ENCODE measurements at regions not wholly inside any gene's neighbourhood (a gene's known extent, or its start where the extent isn't known, plus 50 kb on each side); places are given as distances from the start of the nearest gene placed in this dataset.

- ChIA-PET CTCF (no interaction called here), POLR2A (no interaction called here)
- DNase-seq (no peak), ATAC-seq (no peak)
- Mint-ChIP-seq H3K36me3 (ENCODE audit: low read depth) (no peaks in the 10 kb centered on the region), H3K4me1 (no peaks in the 10 kb centered on the region), H3K27me3 (peaks cover 2% of the 10 kb centered on the region), H3K27ac (no peak overlapping the region), H3K9me3 (ENCODE audit: low read depth) (no peaks in the 10 kb centered on the region), H3K4me3 (no peak overlapping the region)
- intact Hi-C loops (cut with DNase I, micrococcal nuclease): no loop called here
Measured at GRCh38 chr20:4459081-4459480, 210.0 kb upstream of the ADRA1D start.

GRCh38 chr20:4457566-4458543, 208.8 kb upstream of the ADRA1D start:
- Mint-ChIP-seq H3K9me3 (ENCODE audit: low read depth) (no peaks in the 10 kb centered on the region), H3K27ac (no peak overlapping the region), H3K36me3 (ENCODE audit: low read depth) (no peaks in the 10 kb centered on the region), H3K4me3 (no peak overlapping the region), H3K27me3 (peaks cover 3% of the 10 kb centered on the region), H3K4me1 (no peaks in the 10 kb centered on the region)
- POLR2A ChIA-PET: no interaction called here
- intact Hi-C loops (cut with DNase I, micrococcal nuclease): no loop called here
- CTCF ChIA-PET: interaction anchor here (1.5 kb wide), 1 partner anchor 31 kb away, joined by 4 read pairs; no protein-coding TSS in a partner anchor
- no peak for ATAC-seq
- no peak for DNase-seq

GRCh38 chr20:4455996-4456395, 206.9 kb upstream of the ADRA1D start:
- ChIA-PET CTCF (no interaction called here), POLR2A (no interaction called here)
- DNase-seq (no peak), ATAC-seq (no peak)
- intact Hi-C loops (cut with DNase I, micrococcal nuclease): no loop called here
- Mint-ChIP-seq H3K27ac (no peak overlapping the region), H3K4me3 (no peak overlapping the region), H3K36me3 (ENCODE audit: low read depth) (no peaks in the 10 kb centered on the region), H3K4me1 (no peaks in the 10 kb centered on the region), H3K9me3 (ENCODE audit: low read depth) (no peaks in the 10 kb centered on the region), H3K27me3 (peaks cover 9% of the 10 kb centered on the region)

GRCh38 chr20:4455301-4455701, 206.2 kb upstream of the ADRA1D start:
- CTCF ChIA-PET: no interaction called here
- intact Hi-C loops (cut with DNase I, micrococcal nuclease): no loop called here
- no peak for DNase-seq

GRCh38 chr20:4454111-4454510, 205.0 kb upstream of the ADRA1D start:
- POLR2A ChIA-PET: no interaction called here
- H3K27me3 Mint-ChIP-seq: peaks cover 9% of the 10 kb centered on the region
- intact Hi-C loops (cut with DNase I, micrococcal nuclease): no loop called here

More at GRCh38 chr20:4455301-4455701, 206.2 kb upstream of the ADRA1D start:
- no peak overlapping the region for H3K27ac Mint-ChIP-seq
- peaks cover 9% of the 10 kb centered on the region for H3K27me3 Mint-ChIP-seq
- ATAC-seq: no peak
- no peaks in the 10 kb centered on the region for H3K9me3 Mint-ChIP-seq (ENCODE audit: low read depth)
- POLR2A ChIA-PET: no interaction called here
- H3K4me3 Mint-ChIP-seq: no peak overlapping the region
- no peaks in the 10 kb centered on the region for H3K4me1 Mint-ChIP-seq
- H3K36me3 Mint-ChIP-seq (ENCODE audit: low read depth): no peaks in the 10 kb centered on the region

GRCh38 chr20:4453359-4453758, 204.3 kb upstream of the ADRA1D start:
- ChIA-PET POLR2A (no interaction called here), CTCF (interaction anchor here (0.7 kb wide), 1 partner anchor 176 kb away, joined by 3 read pairs; no protein-coding TSS in a partner anchor)
- Mint-ChIP-seq H3K4me3 (no peak overlapping the region), H3K27ac (no peak overlapping the region), H3K27me3 (peaks cover 9% of the 10 kb centered on the region), H3K9me3 (ENCODE audit: low read depth) (no peaks in the 10 kb centered on the region), H3K4me1 (no peaks in the 10 kb centered on the region), H3K36me3 (ENCODE audit: low read depth) (no peaks in the 10 kb centered on the region)
- no peak for ATAC-seq
- DNase-seq: no peak
- intact Hi-C loops (cut with DNase I, micrococcal nuclease): no loop called here

More at GRCh38 chr20:4454111-4454510, 205.0 kb upstream of the ADRA1D start:
- no peak for DNase-seq
- Mint-ChIP-seq H3K4me1 (no peaks in the 10 kb centered on the region), H3K36me3 (ENCODE audit: low read depth) (no peaks in the 10 kb centered on the region), H3K9me3 (ENCODE audit: low read depth) (no peaks in the 10 kb centered on the region), H3K27ac (no peak overlapping the region), H3K4me3 (no peak overlapping the region)
- ATAC-seq: no peak
- CTCF ChIA-PET: interaction anchor here (0.7 kb wide), 1 partner anchor 176 kb away, joined by 3 read pairs; no protein-coding TSS in a partner anchor

GRCh38 chr20:4451487-4452081, 202.5 kb upstream of the ADRA1D start:
- intact Hi-C loops (cut with DNase I, micrococcal nuclease): no loop called here
- POLR2A ChIA-PET: no interaction called here
- DNase-seq (no peak), ATAC-seq (no peak)
- Mint-ChIP-seq H3K4me3 (no peak overlapping the region), H3K36me3 (ENCODE audit: low read depth) (no peaks in the 10 kb centered on the region), H3K9me3 (ENCODE audit: low read depth) (no peaks in the 10 kb centered on the region), H3K4me1 (no peaks in the 10 kb centered on the region), H3K27ac (no peak overlapping the region), H3K27me3 (peaks cover 7% of the 10 kb centered on the region)
- CTCF ChIA-PET: no interaction called here

- intact Hi-C loops (cut with DNase I, micrococcal nuclease): no loop called here
- no peak for ATAC-seq
Measured at GRCh38 chr20:4449957-4450715, 201.0 kb upstream of the ADRA1D start.

GRCh38 chr20:4445784-4446183, 196.7 kb upstream of the ADRA1D start:
- no peak overlapping the region for H3K27ac Mint-ChIP-seq
- peaks cover 2% of the 10 kb centered on the region for H3K27me3 Mint-ChIP-seq
- ChIA-PET CTCF (no interaction called here), POLR2A (interaction anchor here (0.6 kb wide), 1 partner anchor 295 kb away, joined by 3 read pairs; no protein-coding TSS in a partner anchor)
- no peak for DNase-seq
- intact Hi-C loops (cut with DNase I, micrococcal nuclease): no loop called here
- H3K9me3 Mint-ChIP-seq (ENCODE audit: low read depth): no peaks in the 10 kb centered on the region
- no peak overlapping the region for H3K4me3 Mint-ChIP-seq
- no peaks in the 10 kb centered on the region for H3K4me1 Mint-ChIP-seq
- no peaks in the 10 kb centered on the region for H3K36me3 Mint-ChIP-seq (ENCODE audit: low read depth)
- ATAC-seq: no peak

More at GRCh38 chr20:4449957-4450715, 201.0 kb upstream of the ADRA1D start:
- Mint-ChIP-seq H3K36me3 (ENCODE audit: low read depth) (no peaks in the 10 kb centered on the region), H3K9me3 (ENCODE audit: low read depth) (no peaks in the 10 kb centered on the region), H3K4me1 (no peaks in the 10 kb centered on the region), H3K27me3 (peaks cover 7% of the 10 kb centered on the region), H3K27ac (no peak overlapping the region), H3K4me3 (no peak overlapping the region)
- ChIA-PET POLR2A (no interaction called here), CTCF (interaction anchor here (0.5 to 0.6 kb wide), 3 partner anchors 12 to 362 kb away, joined by 3 read pairs; no protein-coding TSS in a partner anchor)
- DNase-seq: no peak

GRCh38 chr20:4445331-4445730, 196.2 kb upstream of the ADRA1D start:
- H3K36me3 Mint-ChIP-seq (ENCODE audit: low read depth): no peaks in the 10 kb centered on the region
- no peaks in the 10 kb centered on the region for H3K9me3 Mint-ChIP-seq (ENCODE audit: low read depth)
- no peak overlapping the region for H3K27ac Mint-ChIP-seq
- peaks cover 2% of the 10 kb centered on the region for H3K27me3 Mint-ChIP-seq
- DNase-seq: no peak
- POLR2A ChIA-PET: no interaction called here
- intact Hi-C loops (cut with DNase I, micrococcal nuclease): no loop called here
- CTCF ChIA-PET: no interaction called here
- no peak overlapping the region for H3K4me3 Mint-ChIP-seq
- no peak for ATAC-seq
- no peaks in the 10 kb centered on the region for H3K4me1 Mint-ChIP-seq

- intact Hi-C loops (cut with DNase I, micrococcal nuclease): no loop called here
- Mint-ChIP-seq H3K36me3 (ENCODE audit: low read depth) (no peaks in the 10 kb centered on the region), H3K27me3 (peaks cover 2% of the 10 kb centered on the region), H3K4me3 (no peak overlapping the region), H3K27ac (no peak overlapping the region), H3K9me3 (ENCODE audit: low read depth) (no peaks in the 10 kb centered on the region), H3K4me1 (no peaks in the 10 kb centered on the region)
- ChIA-PET CTCF (no interaction called here), POLR2A (no interaction called here)
- DNase-seq (no peak), ATAC-seq (no peak)
Measured at GRCh38 chr20:4444404-4444803, 195.3 kb upstream of the ADRA1D start.

All from activated CD4-positive, alpha-beta T cell treated with anti-CD3 and anti-CD28 coated beads for 36 hours (primary cell).